ENCODE measurements at regions not wholly inside any gene's neighbourhood (a gene's known extent, or its start where the extent isn't known, plus 50 kb on each side); places are given as distances from the start of the nearest gene placed in this dataset.

- Histone ChIP-seq H3K27ac (no peak overlapping the region), H3K27me3 (no peaks in the 10 kb centered on the region), H3K9me3 (no peaks in the 10 kb centered on the region), H3K4me1 (no peaks in the 10 kb centered on the region), H3K4me3 (no peak overlapping the region), H3K36me3 (no peaks in the 10 kb centered on the region)
- DNase-seq, result no peak
- 51 to 55% methylated on average over 2 of the region's 2 CpGs for WGBS, 2 donors
- TF ChIP-seq CTCF (IDR thresholded peaks at IDR 0.05) (no peak), POLR2A (IDR thresholded peaks at IDR 0.05) (no peak)
- intact Hi-C loops (cut with DNase I), result no loop called here
Measured at GRCh38 chr10:55734112-55734511, 626.9 kb downstream of the ZWINT start.

GRCh38 chr10:55704950-55705349 lies 656.1 kb downstream of the ZWINT start:
- H3K4me1 ChIP-seq, result no peaks in the 10 kb centered on the region

GRCh38 chr10:55668326-55668922 lies 692.6 kb downstream of the ZWINT start:
- H3K36me3 ChIP-seq, result no peaks in the 10 kb centered on the region
- intact Hi-C loops (cut with DNase I), result no loop called here
- H3K27me3 ChIP-seq, result no peaks in the 10 kb centered on the region
- no peak for DNase-seq
- H3K27ac ChIP-seq, result no peak overlapping the region
- no peak for TF ChIP-seq POLR2A (IDR thresholded peaks at IDR 0.05)
- peak in 2 of 6 experiments; percentile 5 to 7 for TF ChIP-seq CTCF (IDR thresholded peaks at IDR 0.05)
- no peak overlapping the region for H3K4me3 ChIP-seq
- no peaks in the 10 kb centered on the region for H3K9me3 ChIP-seq
- H3K4me1 ChIP-seq, result no peaks in the 10 kb centered on the region
- 57 to 59% methylated on average over 2 of the region's 2 CpGs for WGBS, 2 donors

More at GRCh38 chr10:55704950-55705349, 656.1 kb downstream of the ZWINT start:
- TF ChIP-seq POLR2A (IDR thresholded peaks at IDR 0.05) (no peak), CTCF (IDR thresholded peaks at IDR 0.05) (no peak)
- WGBS, 2 donors, result 59 to 66% methylated on average over 2 of the region's 2 CpGs
- intact Hi-C loops (cut with DNase I), result no loop called here
- DNase-seq, result no peak
- no peaks in the 10 kb centered on the region for H3K9me3 ChIP-seq
- no peaks in the 10 kb centered on the region for H3K27me3 ChIP-seq
- H3K4me3 ChIP-seq, result no peak overlapping the region
- no peaks in the 10 kb centered on the region for H3K36me3 ChIP-seq
- no peak overlapping the region for H3K27ac ChIP-seq

DNA sequence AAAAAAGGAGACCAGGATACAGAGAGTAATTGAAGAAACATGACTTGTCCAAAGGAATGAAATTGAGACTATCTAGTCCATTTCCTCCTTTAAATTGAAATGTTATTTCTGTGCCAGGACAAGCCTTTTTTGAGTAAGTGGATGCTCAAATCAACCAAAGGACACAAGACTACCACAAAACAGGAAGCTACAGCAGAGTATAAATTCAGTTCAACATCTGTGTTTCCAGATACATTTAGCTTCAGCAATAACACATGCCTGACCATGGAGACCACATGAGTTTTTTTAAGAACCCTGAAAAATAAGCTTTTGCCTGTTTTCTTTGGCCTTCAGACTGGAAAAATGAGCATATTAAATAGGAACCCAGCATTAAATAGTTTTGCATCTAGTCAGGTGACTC lies 707.5 kb downstream of the ZWINT start:
- Histone ChIP-seq H3K27me3 (no peaks in the 10 kb centered on the region), H3K27ac (no peak overlapping the region), H3K4me1 (no peaks in the 10 kb centered on the region), H3K4me3 (no peak overlapping the region), H3K36me3 (no peaks in the 10 kb centered on the region), H3K9me3 (no peaks in the 10 kb centered on the region)
- intact Hi-C loops (cut with DNase I), result no loop called here
- no peak for DNase-seq
- no peak for TF ChIP-seq POLR2A (IDR thresholded peaks at IDR 0.05)
- no peak for TF ChIP-seq CTCF (IDR thresholded peaks at IDR 0.05)

GRCh38 chr10:55641601-55642000 lies 719.5 kb downstream of the ZWINT start:
- Histone ChIP-seq H3K4me1 (no peaks in the 10 kb centered on the region), H3K4me3 (no peak overlapping the region), H3K9me3 (no peaks in the 10 kb centered on the region), H3K27ac (no peak overlapping the region), H3K36me3 (no peaks in the 10 kb centered on the region), H3K27me3 (no peaks in the 10 kb centered on the region)
- DNase-seq, result no peak
- WGBS, 2 donors, result 82 to 100% methylated on average over 1 of the region's 1 CpG
- intact Hi-C loops (cut with DNase I), result no loop called here
- TF ChIP-seq POLR2A (IDR thresholded peaks at IDR 0.05) (no peak), CTCF (IDR thresholded peaks at IDR 0.05) (no peak)

Measured in esophagus squamous epithelium (tissue), 5 donors.